SH-SY5Y (cell line): ENCODE measurements at regions not wholly inside any gene's neighbourhood (a gene's known extent, or its start where the extent isn't known, plus 50 kb on each side); places are given as distances from the start of the nearest gene placed in this dataset.
A peak's percentile ranks its signal among the peaks of the same experiment; 100 is the strongest.

Experiments used
- GATA2 ChIP-seq: IDR thresholded peaks from 2 replicates; pipeline ENCODE4 v1.6.1; 2011; ENCODE audit warnings: mild to moderate bottlenecking, low read depth, low read length
- GATA3 ChIP-seq: IDR thresholded peaks from 2 replicates; pipeline ENCODE4 v1.6.1; 2011; ENCODE audit warnings: low read depth, mild to moderate bottlenecking, low read length, moderate library complexity

DNA sequence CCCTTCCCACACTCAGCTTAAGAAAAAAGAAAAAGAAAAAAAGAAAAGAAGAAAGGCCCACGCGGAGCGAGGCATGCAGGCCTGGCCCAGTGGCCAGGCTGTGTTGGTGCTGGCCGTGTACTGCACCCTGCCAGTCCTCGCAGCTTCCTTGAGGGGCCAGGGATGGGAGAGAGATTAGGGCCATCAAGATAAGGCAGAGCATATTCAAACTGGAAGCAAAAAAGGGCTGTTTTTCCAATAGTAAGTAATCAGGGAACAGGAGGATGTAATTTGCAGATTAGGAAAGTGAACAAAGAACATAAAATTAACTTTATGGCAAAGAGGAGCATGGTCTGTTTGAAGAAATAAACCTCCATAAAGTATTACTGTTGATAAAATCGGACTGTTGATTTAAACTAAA lies 319.6 kb upstream of the CLINT1 start:
- TF ChIP-seq GATA2 (peak; percentile 93), GATA3 (peak; percentile 53; the same call in 1 of the 2 replicates)

DNA sequence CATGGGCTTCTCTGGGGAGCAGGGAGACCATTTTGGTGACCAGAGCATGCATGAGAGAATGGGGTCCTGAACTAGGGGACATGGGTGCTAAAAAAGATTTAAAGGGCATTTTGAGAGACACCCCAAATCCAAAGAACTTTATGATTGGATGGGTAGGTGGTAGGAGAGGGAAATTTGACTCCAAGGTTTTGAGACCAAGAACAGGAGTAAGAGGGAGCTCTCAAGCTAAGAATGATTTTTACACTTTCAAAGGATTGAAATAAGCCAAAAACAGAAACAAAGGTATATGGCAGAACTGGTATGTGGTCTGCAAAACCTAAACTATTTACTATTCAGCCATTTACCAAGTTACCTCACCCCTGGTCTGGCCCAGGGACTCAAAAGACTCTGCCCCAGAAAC lies 318.2 kb upstream of the CLINT1 start:
- no peak for TF ChIP-seq GATA2
- TF ChIP-seq GATA3: no peak

DNA sequence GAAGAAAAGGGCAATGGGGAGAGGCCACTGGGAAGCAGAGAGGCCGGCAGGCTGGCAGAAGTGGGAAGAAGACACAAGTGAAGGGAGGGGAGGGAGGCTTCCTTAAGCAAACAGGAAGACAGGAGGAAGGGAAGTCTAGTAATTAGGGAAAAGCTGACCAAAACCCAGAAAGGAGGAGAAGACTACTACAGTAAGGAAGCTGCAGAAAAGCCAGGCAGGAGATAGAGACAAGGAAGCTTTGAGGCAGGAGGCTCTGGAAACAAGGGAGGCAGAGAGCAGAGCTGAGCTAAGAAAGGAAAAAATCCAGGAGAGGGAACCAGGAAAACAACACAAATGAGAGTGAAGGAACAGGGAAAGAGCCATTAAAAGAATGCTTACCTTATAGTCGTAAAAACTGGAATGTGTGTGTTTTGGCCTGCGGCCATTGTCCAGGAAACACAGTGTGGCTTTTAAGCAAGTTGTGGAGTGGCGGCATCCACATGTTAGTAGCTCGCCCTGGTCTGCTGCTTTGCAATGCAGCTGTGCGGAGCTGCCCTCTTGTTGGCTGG lies 317.1 kb upstream of the CLINT1 start:
- TF ChIP-seq GATA2 (no peak), GATA3 (no peak)

DNA sequence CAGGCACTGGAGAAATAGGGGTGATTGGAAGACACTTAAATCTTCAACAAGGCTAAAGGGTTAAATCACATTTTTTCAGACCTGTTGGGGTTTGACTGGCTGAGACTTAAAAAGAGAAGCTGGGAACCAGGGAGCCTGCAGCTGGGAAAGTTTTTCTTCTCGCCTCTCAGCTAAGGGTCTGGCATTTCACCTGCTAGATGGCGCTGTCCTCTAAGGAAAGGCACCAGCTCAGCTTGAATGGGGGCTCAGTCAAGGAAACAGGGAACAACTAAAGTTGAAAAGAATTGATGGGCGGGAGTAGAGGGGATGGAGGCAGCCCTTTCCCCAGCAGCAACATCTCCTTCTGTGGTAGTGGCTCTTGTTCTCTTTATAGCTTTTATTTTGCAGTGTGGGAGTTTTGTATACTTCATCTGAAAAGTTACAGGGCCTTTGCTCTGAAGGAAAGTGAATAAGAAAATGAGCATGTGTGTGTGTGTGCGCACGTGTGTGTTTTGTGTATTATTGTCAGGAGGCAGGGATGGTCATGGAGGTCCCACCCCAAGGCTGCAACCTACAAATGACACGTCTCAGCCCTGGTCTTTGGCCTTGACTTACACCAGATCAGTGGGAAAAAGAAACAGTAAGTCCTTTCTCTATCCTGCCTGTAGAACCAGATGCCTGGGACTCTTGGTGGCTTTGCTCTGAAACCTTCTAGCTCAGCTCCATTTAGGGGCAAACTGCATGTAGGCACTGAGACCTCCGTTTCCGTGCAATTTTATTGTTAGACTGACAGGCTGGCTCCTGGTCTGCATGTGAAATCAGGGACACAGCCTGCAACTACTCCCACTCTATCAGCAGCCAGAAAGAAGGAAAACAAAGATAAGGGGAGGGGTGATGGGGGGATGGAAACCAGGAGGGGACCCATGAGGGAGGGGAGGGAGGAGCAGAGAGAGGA lies 316.2 kb upstream of the CLINT1 start:
- TF ChIP-seq GATA3 (no peak), GATA2 (no peak)

DNA sequence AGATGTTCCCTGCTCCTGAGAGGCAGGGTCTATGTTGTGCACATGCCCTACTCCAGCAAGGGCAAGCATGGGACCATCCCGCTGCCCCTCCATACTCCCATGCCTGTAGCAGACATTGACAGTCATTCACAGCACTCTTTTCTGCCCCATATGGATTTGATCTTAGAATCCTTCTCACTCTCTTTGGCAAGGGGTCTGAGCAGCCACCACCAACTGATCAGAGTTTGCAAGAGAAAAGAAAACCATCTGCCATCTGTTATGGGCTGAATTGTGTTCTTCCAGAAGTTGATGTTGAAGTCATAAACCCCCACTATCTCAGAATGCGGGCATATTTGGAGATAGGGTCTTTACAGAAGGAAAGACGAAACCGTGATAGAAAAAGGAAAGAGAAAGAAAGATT lies 315.1 kb upstream of the CLINT1 start:
- no peak for TF ChIP-seq GATA2
- TF ChIP-seq GATA3: no peak

DNA sequence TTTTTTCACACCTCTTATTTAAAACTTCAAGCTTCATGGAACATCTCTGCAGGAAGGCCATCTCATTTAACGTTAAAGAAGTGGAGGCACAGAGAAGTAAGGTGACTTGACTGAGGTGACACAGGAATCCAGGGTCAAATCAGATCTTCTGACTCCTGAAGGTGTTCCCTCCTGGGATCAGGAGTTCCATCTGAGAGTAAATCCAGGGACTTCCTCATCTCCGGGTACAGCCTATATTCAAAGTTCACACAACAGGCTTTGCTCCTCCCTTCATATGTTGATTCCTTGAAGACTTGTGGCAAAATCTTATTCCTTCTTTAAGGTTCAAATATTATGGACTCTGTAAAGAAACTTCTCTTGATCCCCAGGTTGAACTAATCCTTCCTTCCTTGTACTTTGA lies 313.1 kb upstream of the CLINT1 start:
- TF ChIP-seq GATA2: no peak
- TF ChIP-seq GATA3: no peak

DNA sequence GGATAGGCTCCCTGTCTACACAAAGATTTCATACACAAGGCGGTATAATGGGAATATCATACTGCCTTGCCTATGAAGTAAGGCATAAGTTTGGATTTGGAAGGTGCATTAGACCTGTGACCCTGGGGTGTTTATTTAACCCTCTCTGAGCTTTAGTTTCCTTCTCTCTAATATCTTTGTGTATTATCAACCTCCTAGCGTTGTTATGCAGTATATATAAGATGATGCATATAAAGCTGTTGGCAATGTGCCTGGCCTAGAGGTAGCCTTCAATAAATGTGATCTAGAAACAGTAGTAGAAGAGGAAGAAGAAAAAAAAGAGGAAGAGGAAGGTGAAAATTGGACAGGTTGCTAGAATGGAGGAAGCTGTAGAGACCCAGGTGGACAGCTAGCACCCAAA lies 311.6 kb upstream of the CLINT1 start:
- TF ChIP-seq GATA2 (no peak), GATA3 (no peak)

DNA sequence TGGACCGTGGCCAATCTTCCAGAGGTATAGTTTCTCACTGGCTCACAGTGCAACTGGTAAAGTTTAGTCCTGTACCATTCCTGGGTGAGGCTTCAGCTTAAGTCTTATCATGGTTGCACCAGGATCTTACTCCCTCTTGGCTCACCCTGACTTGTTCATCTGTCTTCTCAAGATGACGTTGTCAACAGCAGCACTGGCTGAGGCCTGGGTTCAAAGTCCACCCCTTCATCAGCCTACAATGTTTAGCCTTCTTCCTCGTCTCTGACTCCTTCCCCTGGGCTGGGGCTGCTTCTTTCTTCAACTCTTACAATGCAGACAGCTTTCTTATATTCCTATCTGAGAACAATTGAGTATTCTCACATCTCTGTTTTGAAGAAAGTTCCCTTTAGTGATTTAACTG lies 311.1 kb upstream of the CLINT1 start:
- no peak for TF ChIP-seq GATA2
- no peak for TF ChIP-seq GATA3

DNA sequence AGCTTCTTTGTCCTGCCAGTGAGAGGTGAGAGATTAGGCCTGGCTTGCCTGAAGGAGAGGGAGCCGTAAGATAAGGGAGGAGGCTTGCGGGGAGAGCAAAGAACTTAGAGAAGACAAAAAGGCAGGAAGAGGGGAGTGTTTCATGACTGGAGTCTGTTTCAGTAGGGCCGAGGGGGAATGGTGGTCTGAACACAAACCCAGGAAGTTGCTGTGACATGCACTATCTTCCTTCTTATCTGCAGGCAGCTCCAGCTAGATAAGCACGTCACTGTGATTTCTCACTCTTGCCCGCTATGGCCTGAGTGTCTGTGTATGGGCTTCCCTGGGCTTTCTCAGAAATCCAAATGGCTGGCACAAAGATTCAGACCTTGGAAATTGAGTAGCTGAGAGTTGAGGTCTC lies 307.5 kb upstream of the CLINT1 start:
- peak; percentile 98 for TF ChIP-seq GATA2
- TF ChIP-seq GATA3: peak; percentile 85

DNA sequence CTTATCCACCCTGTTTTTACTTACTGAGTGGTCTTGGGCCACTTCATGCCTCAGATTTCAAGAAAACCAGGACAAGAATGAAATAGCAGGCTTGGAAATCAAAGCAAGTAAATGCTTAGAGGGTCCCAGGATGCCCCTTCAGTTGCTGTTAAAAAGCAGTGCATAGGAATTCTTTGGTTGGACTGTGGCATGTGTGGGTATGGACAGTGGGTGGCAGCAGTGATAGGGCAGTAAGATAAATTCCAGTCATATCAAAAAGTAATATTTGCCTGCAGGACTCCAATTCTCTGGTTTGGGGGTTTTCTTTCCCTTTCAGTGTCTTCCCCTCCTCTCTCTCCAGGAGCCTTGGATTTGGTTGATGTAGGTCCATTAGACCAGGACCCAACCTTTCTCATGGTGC lies 306.7 kb upstream of the CLINT1 start:
- TF ChIP-seq GATA2: no peak
- TF ChIP-seq GATA3: no peak

DNA sequence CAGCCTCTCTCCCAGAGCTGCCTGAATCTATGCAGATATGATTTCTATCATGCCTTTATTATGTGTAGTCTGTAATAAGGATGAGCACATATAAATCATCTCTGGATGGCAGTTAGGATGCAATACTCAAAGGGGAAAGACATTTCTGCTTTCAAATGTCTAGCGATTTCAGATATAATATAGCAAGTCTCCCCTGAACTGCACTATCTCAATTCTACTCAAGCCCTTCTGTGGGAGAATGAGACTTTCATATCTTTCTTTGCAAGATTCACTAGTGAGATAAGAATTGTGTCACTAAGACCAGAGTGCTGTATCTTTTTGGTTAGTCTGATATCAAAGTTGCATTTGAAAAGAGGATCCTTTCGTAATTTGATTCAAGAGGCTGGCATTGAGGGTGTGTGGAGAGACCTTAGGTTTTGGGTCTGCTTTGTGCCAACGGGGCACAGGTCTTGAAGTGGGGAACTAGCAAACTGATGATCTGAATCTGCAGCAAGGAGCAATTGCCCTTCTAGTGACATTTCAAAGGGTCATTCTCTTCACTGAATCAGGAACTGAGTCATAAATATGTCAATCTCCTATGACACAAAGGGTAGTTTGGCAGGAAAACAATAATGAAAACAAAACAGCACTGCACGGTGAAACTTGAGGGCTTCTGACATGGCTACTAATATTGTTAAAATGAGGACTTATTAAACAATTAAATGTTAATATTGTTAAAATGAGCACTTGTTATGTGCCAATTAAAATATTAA lies 305.5 kb upstream of the CLINT1 start:
- TF ChIP-seq GATA2: peak; percentile 69
- peak; percentile 74 for TF ChIP-seq GATA3

DNA sequence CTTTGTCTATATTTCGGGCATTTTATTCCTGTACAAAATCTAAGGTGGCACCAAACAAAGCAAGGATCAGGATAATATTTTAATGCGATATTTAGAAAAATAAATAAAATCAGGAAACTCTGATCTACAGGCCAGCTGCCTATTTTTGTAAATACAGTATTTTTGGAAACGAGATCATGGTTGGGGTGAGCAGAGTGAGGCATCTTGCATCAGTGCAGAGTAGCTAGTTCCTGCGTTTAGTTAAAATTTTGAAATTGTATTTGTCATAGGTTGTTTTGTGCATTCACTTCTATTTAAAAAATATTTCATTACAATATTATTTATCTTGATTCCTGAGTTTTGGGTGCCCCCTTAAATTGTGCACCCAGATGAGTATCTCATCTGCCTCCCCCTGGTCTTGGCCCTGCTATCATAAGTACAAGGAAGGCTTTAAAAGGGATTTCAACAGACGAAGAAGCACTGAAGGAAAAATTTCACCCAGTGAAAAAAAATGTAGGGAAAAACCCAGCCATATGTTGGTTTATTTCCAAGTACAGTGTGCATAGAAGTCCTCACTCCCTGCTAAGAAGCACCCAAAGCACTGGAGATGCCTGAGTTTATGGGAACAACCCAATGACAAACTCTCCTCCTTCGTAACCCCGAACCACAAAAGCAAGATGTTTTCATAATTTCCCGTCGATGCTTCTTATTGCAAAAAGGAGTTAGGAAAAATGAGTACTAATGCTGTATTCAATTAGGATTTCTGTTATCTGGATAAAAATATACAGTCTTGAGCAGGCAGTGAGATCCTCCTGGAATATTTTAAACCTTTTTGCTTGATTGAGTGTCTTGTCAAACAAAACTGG lies 304.7 kb upstream of the CLINT1 start:
- TF ChIP-seq GATA2: no peak
- TF ChIP-seq GATA3: no peak

DNA sequence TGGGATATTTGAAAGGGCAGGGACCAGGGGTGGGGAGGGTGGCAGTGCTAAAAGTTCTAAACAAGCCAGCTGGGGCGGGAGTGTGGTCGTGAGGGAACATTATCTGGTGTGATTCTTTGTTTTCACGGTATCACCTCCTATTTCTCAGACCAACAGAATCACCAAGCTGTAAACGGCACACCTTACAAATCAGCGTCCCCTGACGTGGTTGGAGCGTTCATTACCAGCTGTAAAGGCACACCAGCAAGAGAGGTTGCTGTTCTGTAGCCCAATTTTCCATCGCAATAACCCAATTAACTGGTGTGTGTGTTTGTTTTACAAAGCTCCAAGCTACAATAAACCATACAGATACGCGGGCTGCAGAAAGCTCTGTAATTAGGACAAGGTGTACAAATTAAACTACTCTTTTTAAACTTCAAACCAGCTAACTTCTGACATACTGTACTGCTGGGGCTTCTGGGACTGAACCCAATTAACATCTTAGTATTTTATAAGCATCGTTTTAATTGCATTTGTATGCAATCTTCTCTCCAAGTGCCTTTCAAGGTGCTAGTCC lies 303.6 kb upstream of the CLINT1 start:
- no peak for TF ChIP-seq GATA2
- TF ChIP-seq GATA3: no peak

DNA sequence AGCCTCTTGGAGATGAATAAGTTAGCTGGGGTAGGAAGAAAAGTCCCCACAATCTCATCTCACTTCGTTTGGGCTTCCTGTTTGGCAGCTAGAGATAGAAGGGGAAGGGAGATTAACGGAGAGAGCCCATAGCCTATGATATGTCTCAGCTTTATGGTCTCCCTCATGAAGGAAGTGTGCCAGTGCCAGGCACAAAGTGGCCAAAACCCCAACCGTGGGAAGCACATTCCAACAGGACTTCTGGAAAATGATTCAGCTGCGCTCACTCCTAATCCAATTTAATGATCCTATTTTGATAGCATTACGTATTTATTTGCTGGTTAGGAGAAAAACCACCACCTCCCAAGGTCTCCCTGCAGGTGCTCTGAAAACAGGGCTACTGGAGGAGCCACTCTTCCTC lies 303.1 kb upstream of the CLINT1 start:
- no peak for TF ChIP-seq GATA2
- TF ChIP-seq GATA3: no peak

DNA sequence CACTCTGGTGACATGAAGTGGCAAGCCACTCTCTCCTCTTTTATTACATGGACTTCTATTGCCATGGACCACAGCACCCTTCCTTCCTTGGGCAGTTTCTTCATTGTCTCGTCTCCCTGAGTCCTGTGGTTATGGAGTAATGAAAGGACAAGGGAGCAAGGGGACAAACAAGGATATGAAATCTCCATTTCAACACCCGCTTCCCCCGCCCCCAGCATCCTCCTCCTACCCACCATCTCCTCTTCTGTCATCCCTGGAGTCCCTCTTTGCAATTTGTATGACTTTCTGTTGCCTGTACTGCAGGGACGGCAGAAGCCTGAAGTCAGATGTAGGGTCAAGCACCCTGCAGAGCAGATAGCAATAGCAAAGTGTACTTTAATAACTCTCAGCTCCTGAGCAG lies 300.7 kb upstream of the CLINT1 start:
- TF ChIP-seq GATA2 (no peak), GATA3 (no peak)
